Endodermal cell (in vitro differentiated cells): ENCODE measurements at regions not wholly inside any gene's neighbourhood (a gene's known extent, or its start where the extent isn't known, plus 50 kb on each side); places are given as distances from the start of the nearest gene placed in this dataset.
A peak's percentile ranks its signal among the peaks of the same experiment; 100 is the strongest.

Source experiments
- DNase-seq: peaks from one replicate; pipeline ENCODE4 v3.0.0-alpha.2; 2017
- H3K27ac ChIP-seq: 2 replicates; pipeline ENCODE4 v1.5.1; 2013; ENCODE audit warnings: mild to moderate bottlenecking, low read depth, low read length, moderate library complexity
- H3K27me3 ChIP-seq: 2 replicates; pipeline ENCODE4 v1.6.1; 2013; ENCODE audit warnings: mild to moderate bottlenecking, low read length, moderate library complexity; ENCODE audit not compliant: insufficient read depth, control insufficient read depth, poor library complexity, severe bottlenecking
- H3K36me3 ChIP-seq: 2 replicates; pipeline ENCODE4 v1.7.0; 2013; ENCODE audit warnings: mild to moderate bottlenecking, low read length, moderate library complexity; ENCODE audit not compliant: control insufficient read depth, insufficient read depth
- H3K4me1 ChIP-seq: one replicate; pipeline ENCODE4 v1.7.0; 2013; ENCODE audit warnings: low read length; ENCODE audit not compliant: control insufficient read depth, insufficient read depth
- H3K4me3 ChIP-seq: 2 replicates; pipeline ENCODE4 v1.5.1; 2013; ENCODE audit warnings: mild to moderate bottlenecking, low read length, moderate library complexity
- H3K9ac ChIP-seq: 2 replicates; pipeline ENCODE4 v1.6.1; 2013; ENCODE audit warnings: mild to moderate bottlenecking, low read length, moderate library complexity; ENCODE audit not compliant: poor library complexity, severe bottlenecking; ENCODE audit errors: extremely low read depth
- H3K9me3 ChIP-seq: 2 replicates; pipeline ENCODE4 v1.6.1; 2013; ENCODE audit warnings: mild to moderate bottlenecking, low read length, moderate library complexity; ENCODE audit not compliant: control insufficient read depth
- H3K27ac Mint-ChIP-seq: 2 replicates; pipeline ENCODE4 v1.8.0; 2020; ENCODE audit warnings: mixed read lengths
- H3K27me3 Mint-ChIP-seq: 2 replicates; pipeline ENCODE4 v1.8.0; 2021; ENCODE audit warnings: mild to moderate bottlenecking, mixed read lengths; ENCODE audit not compliant: insufficient read depth
- H3K36me3 Mint-ChIP-seq: 2 replicates; pipeline ENCODE4 v1.8.0; 2020; ENCODE audit warnings: low read depth, mixed read lengths
- H3K4me1 Mint-ChIP-seq: 2 replicates; pipeline ENCODE4 v1.8.0; 2020; ENCODE audit warnings: mixed read lengths
- H3K4me3 Mint-ChIP-seq: 2 replicates; pipeline ENCODE4 v1.8.0; 2020; ENCODE audit warnings: mild to moderate bottlenecking, moderate library complexity, mixed read lengths
- H3K9me3 Mint-ChIP-seq: 2 replicates; pipeline ENCODE4 v1.8.0; 2020; ENCODE audit warnings: mild to moderate bottlenecking, mixed read lengths
- CTCF ChIP-seq: fragments of 200-600 bp; sonication (generic); conservative IDR thresholded peaks from 2 replicates; pipeline ENCODE4 v1.5.0; 2021; ENCODE audit warnings: antibody characterized with exemption, mild to moderate bottlenecking
- WGBS, 2 experiments: methylation state at CpG; one replicate each; pipeline versions ENCODE4 v1.1.5 to v1.1.7; 2013; ENCODE audit warnings: missing lambda C conversion rate in 2 of 2, mixed read lengths in 1 of 2; ENCODE audit not compliant: insufficient coverage in 1 of 2, insufficient read length in 1 of 2; 5-methylcytosine and 5-hydroxymethylcytosine counted together

DNA sequence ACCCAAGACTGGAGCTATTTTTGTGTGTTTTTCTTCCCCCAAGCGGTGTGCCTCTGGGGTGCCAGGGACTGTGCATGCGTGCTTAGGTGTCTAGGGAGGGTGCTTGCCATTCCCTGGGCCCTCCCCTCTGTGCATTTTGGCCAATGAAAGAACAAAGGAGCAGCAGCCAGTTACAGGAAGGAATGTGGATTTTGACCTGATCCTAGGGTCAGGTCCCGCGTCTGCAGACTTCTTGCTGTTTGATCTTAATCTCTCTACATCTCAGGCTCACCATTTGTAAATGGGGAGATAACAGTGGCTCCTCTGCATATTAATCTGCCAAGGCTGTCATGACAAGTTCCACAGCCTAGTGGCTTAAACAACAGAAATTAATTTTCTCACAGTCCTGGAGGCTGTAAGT, 699.1 kb downstream of the QKI start:
- H3K36me3 Mint-ChIP-seq: no peaks in the 10 kb centered on the region
- peaks cover 79% of the 10 kb centered on the region for H3K27me3 Mint-ChIP-seq
- 94 to 98% methylated on average over 4 of the region's 4 CpGs for WGBS, 2 experiments
- Histone ChIP-seq H3K4me1 (peaks cover 3% of the 10 kb centered on the region), H3K4me3 (no peak overlapping the region), H3K27ac (no peak overlapping the region), H3K27me3 (peaks cover 44% of the 10 kb centered on the region), H3K9me3 (peaks cover 11% of the 10 kb centered on the region), H3K36me3 (no peaks in the 10 kb centered on the region), H3K9ac (no peak overlapping the region)
- H3K27ac Mint-ChIP-seq: no peak overlapping the region
- DNase-seq: no peak
- H3K4me1 Mint-ChIP-seq: peaks cover 13% of the 10 kb centered on the region
- no peak for TF ChIP-seq CTCF
- peaks cover 6% of the 10 kb centered on the region for H3K9me3 Mint-ChIP-seq
- no peak overlapping the region for H3K4me3 Mint-ChIP-seq

DNA sequence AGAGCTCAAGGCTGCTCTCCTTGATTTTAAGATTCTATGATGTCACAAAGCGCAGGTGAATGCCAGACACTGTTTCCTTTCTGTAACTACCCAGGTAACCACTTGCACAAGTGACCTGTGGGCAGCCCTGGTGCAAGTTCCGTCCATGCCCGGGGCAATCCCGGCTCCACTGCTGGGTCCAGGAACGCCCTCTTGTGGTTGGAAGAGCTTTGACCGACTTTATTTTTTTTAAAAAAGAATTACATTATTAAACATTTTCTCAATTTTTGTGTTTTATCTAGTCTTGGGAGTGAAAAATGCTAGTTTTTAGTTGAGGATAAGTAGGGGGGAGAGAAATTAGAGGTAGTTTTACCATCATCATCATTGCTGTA, 695.2 kb downstream of the QKI start:
- Histone ChIP-seq H3K9me3 (peaks cover 11% of the 10 kb centered on the region), H3K4me1 (no peaks in the 10 kb centered on the region), H3K4me3 (no peak overlapping the region), H3K36me3 (no peaks in the 10 kb centered on the region), H3K27me3 (peaks cover 34% of the 10 kb centered on the region), H3K27ac (no peak overlapping the region), H3K9ac (no peak overlapping the region)
- Mint-ChIP-seq H3K27ac (no peak overlapping the region), H3K36me3 (no peaks in the 10 kb centered on the region), H3K27me3 (peaks cover 63% of the 10 kb centered on the region), H3K9me3 (peaks cover 6% of the 10 kb centered on the region), H3K4me3 (no peak overlapping the region), H3K4me1 (peaks cover 19% of the 10 kb centered on the region)
- peak; percentile 85 for TF ChIP-seq CTCF
- 61% methylated on average over 5 of the region's 6 CpGs; no CpG with 5 or more reads in 1 of the 2 experiments for WGBS, 2 experiments
- DNase-seq: peak; percentile 75

DNA sequence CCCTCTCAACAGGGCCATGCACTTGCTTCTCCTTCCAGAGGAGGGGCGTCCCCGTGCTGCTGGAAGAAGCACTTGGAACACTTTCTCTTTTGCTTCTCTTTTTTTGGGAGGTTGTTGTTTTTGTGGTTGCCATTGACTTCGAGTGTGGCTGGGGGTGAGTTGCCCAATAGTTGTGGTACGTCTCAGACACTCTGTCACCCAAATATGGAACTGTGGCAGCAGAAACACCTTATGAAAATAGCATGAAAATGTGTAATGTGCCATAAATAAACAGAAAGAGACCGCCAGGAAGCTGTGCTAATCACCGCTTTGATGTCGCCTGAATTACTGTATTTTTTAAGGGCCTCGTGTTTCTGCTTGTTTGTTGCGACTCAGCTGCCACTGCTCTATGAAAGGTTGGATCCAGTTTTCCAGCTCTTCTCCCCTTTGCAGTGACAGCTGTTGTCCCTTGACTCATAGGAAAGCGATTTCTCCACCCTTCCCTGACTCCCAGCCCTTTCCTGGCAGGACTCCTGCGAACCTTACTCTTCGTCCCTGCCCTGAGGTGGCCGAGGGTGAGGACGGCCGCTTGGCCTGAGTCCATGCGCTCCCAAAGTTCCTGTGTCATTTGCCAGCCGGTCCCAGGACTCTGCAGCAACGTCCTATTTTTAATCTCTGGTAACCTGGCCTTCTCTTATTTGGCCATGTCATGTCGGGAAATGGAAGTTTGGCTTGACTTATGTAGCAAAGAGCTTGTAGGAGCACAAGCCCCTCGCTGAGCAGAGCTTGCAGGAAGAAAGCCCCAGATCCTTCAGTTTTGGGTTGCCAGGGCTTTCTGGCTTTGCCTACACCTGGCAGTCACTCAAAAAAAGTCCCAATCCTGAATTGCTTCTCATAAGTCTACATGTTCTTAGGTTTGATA, 694.6 kb downstream of the QKI start:
- no peak overlapping the region for H3K9ac ChIP-seq
- H3K27ac Mint-ChIP-seq: no peak overlapping the region
- peaks cover 27% of the 10 kb centered on the region for H3K27me3 ChIP-seq
- no peaks in the 10 kb centered on the region for H3K36me3 Mint-ChIP-seq
- H3K4me3 Mint-ChIP-seq: no peak overlapping the region
- no peaks in the 10 kb centered on the region for H3K4me1 ChIP-seq
- DNase-seq: peak; percentile 47
- H3K36me3 ChIP-seq: no peaks in the 10 kb centered on the region
- no peak overlapping the region for H3K4me3 ChIP-seq
- peaks cover 19% of the 10 kb centered on the region for H3K4me1 Mint-ChIP-seq
- peaks cover 9% of the 10 kb centered on the region for H3K9me3 ChIP-seq
- H3K27ac ChIP-seq: no peak overlapping the region
- no peak for TF ChIP-seq CTCF
- peaks cover 59% of the 10 kb centered on the region for H3K27me3 Mint-ChIP-seq
- WGBS, 2 experiments: 94 to 97% methylated on average over 12 to 20 of the region's 20 CpGs
- H3K9me3 Mint-ChIP-seq: peaks cover 6% of the 10 kb centered on the region
